NT2/D1 (cell line): ENCODE measurements at regions not wholly inside any gene's neighbourhood (a gene's known extent, or its start where the extent isn't known, plus 50 kb on each side); places are given as distances from the start of the nearest gene placed in this dataset.

Experiments used
- DNase-seq: peaks from one replicate; pipeline ENCODE4 v3.0.0-alpha.2; 2011; ENCODE audit warnings: low read depth, low spot score
- H3K27me3 ChIP-seq: 2 replicates; pipeline ENCODE4 v1.6.0; 2011; ENCODE audit warnings: mild to moderate bottlenecking; ENCODE audit not compliant: insufficient read length, insufficient read depth
- H3K36me3 ChIP-seq: 2 replicates; pipeline ENCODE4 v1.6.1; 2011; ENCODE audit warnings: mild to moderate bottlenecking, low read length, mixed read lengths; ENCODE audit not compliant: insufficient read depth, insufficient read length
- H3K4me1 ChIP-seq: 2 replicates; pipeline ENCODE4 v1.5.1; 2011; ENCODE audit not compliant: insufficient read depth, insufficient read length
- H3K4me3 ChIP-seq: 2 replicates; pipeline ENCODE4 v1.5.1; 2011; ENCODE audit warnings: low read depth; ENCODE audit not compliant: insufficient read length
- H3K9ac ChIP-seq: 2 replicates; pipeline ENCODE4 v1.6.0; 2011; ENCODE audit warnings: low read depth; ENCODE audit not compliant: insufficient read length
- H3K9me3 ChIP-seq: 2 replicates; pipeline ENCODE4 v1.5.1; 2011; ENCODE audit warnings: mild to moderate bottlenecking, low read length; ENCODE audit not compliant: insufficient read depth
- SUZ12 ChIP-seq: IDR thresholded peaks from 2 replicates; pipeline ENCODE4 v1.6.1; 2011; ENCODE audit not compliant: insufficient read length, insufficient read depth; ENCODE audit errors: extremely low read depth
- YY1 ChIP-seq: IDR thresholded peaks from 2 replicates; pipeline ENCODE4 v1.6.1; 2011; ENCODE audit not compliant: insufficient read length, insufficient read depth
- ZNF274 ChIP-seq: IDR thresholded peaks from 2 replicates; pipeline ENCODE4 v1.6.1; 2011; ENCODE audit warnings: mild to moderate bottlenecking, low read depth, low read length

DNA sequence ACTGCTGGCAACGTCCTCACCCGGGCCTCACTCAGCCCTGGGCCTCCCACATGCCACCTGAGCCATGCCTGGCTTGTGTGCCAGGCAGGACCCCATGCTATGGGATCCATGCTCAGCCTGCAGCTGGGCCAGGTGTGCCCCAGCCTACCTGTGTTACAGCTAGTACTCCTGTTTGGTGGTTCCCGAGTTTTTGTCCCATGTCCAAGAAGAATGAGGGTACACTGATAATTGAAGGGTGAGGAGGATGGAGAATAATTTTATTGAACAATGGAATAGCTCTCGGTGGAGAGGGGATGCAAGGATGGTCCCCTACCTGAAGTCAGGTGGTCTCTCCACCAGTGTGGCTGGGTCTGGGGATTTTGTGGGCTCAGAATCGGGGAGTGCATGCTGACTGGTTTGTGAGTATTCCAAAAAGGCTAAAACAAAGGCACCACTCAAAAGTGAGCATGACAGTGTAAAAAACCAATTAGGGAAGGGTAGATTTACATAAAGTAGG lies 137.9 kb downstream of the TNFSF18 start:
- peaks cover 24% of the 10 kb centered on the region for H3K9me3 ChIP-seq
- H3K4me3 ChIP-seq, result no peak overlapping the region
- DNase-seq, result no peak
- TF ChIP-seq ZNF274, result no peak
- TF ChIP-seq YY1, result no peak
- no peak for TF ChIP-seq SUZ12
- no peaks in the 10 kb centered on the region for H3K36me3 ChIP-seq
- H3K27me3 ChIP-seq, result no peaks in the 10 kb centered on the region
- no peak overlapping the region for H3K9ac ChIP-seq
- no peaks in the 10 kb centered on the region for H3K4me1 ChIP-seq

DNA sequence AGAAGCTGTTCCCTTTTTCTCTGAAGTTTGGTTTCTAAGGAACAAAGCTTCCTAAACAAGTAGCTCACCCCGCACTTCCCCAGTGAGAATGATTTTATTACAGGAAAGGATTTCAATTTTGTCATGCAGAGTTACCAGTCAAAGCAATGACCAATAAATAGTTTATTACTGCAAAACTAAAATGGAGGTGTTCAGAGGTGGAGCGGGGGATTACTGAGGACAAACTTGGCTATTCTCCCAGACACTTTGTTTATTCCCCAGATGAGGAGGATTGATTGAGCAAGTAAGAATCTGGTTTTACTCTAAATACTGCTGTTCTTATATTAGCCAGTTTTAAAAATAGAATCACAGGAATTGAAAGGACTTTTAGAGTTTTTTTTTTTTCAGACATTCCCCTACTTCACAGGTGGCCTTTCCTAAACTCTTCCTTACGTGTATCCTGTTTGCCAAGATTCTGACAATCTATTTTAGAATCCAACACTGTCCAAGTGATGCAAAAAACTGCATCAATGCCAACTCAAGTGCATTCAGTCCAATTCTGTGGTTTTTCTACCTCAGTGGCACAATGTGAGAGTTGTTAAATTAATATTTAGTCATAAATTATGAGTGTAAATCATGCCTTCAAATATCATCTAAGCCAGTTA lies 136.1 kb downstream of the TNFSF18 start:
- TF ChIP-seq SUZ12 (no peak), ZNF274 (no peak), YY1 (no peak)
- Histone ChIP-seq H3K9ac (no peak overlapping the region), H3K9me3 (peaks cover 20% of the 10 kb centered on the region), H3K4me3 (no peak overlapping the region), H3K4me1 (no peaks in the 10 kb centered on the region), H3K36me3 (no peaks in the 10 kb centered on the region), H3K27me3 (no peaks in the 10 kb centered on the region)
- no peak for DNase-seq

DNA sequence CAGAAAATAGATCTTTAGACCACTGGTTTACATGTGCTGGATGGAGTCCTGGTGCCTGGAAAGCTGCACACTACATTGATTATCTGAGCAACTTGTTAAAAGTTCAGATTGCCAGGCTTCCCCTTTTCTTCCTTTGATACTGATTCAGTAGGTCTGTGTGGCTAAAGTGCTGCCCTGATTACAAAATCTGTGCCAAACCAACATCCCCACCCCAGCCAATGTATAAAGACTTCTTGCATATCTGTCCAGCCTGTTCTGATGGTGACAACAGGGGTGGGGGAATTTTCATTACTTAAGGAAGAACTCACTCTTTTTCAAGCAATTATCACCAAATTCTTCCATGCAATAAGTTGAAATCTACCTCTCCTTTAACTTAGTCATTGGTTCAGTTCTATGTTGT lies 135.5 kb downstream of the TNFSF18 start:
- H3K9ac ChIP-seq, result no peak overlapping the region
- TF ChIP-seq SUZ12, result no peak
- TF ChIP-seq ZNF274, result no peak
- H3K27me3 ChIP-seq, result no peaks in the 10 kb centered on the region
- DNase-seq, result no peak
- H3K4me1 ChIP-seq, result no peaks in the 10 kb centered on the region
- no peaks in the 10 kb centered on the region for H3K36me3 ChIP-seq
- peaks cover 20% of the 10 kb centered on the region for H3K9me3 ChIP-seq
- no peak overlapping the region for H3K4me3 ChIP-seq

DNA sequence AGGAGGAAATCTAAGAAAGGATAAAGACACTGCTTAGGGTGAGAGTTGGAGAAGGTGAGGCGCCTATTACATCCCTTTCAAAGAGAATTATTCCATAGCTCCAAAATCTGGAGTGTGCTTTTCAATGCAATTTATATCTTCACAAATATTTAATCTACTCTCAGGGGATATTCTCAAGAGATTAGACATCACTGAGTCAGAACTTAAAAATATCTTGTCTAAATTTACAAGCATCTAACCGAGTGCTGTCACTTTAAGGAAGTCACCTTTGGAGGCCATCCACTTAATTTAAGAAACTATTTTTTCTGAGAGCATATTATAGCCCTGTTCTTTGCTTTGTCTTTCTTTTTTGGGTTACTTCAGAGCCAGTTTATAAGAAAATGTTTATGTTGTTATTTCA lies 134.6 kb downstream of the TNFSF18 start:
- Histone ChIP-seq H3K36me3 (no peaks in the 10 kb centered on the region), H3K4me1 (no peaks in the 10 kb centered on the region), H3K9ac (no peak overlapping the region), H3K9me3 (peaks cover 20% of the 10 kb centered on the region), H3K27me3 (no peaks in the 10 kb centered on the region), H3K4me3 (no peak overlapping the region)
- TF ChIP-seq YY1 (no peak), SUZ12 (no peak), ZNF274 (no peak)
- no peak for DNase-seq

DNA sequence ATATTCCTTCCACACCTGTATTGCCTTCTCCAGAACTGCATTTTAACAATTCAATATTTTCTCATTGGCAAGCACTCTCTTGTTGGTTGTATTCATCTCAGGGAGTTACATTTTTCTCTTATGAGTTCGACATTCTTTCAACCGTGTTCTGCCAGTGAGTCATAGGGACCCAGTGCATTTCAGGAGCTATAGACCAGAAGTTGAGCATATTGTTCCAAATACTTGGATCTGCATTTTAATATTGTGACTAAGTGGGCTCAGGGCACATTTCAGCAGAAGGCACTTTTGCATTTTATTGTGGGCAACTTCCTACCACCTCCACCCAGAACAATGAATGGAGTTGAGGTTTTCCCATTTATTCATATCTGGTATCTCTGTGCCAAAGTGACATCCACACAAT lies 132.8 kb downstream of the TNFSF18 start:
- no peak for DNase-seq

DNA sequence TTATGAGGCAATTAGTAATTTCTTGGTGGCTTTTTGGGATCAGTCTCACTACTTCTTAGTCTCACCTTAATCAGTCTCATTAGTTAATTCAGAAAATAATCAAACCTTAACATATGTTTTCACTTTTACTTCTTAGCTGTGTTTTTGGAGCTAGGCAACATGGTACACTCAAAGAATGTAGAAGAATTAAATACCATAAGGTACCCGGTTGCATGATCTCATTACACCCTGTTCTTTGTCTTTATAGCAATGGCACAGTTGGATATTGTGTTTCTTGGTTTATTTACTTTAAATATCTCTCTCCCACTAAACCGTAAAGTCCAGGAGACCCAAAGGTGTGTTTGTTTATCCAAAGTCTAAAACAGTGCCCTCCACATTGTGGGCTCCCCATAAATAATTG lies 132.3 kb downstream of the TNFSF18 start:
- Histone ChIP-seq H3K9ac (no peak overlapping the region), H3K4me3 (no peak overlapping the region), H3K27me3 (no peaks in the 10 kb centered on the region), H3K9me3 (peaks cover 4% of the 10 kb centered on the region), H3K36me3 (no peaks in the 10 kb centered on the region), H3K4me1 (no peaks in the 10 kb centered on the region)
- TF ChIP-seq YY1, result no peak
- TF ChIP-seq ZNF274, result no peak
- TF ChIP-seq SUZ12, result no peak
- DNase-seq, result no peak

More for the DNA sequence above, 132.8 kb downstream of the TNFSF18 start:
- H3K27me3 ChIP-seq, result no peaks in the 10 kb centered on the region
- H3K4me3 ChIP-seq, result no peak overlapping the region
- TF ChIP-seq ZNF274 (no peak), SUZ12 (no peak), YY1 (no peak)
- H3K9ac ChIP-seq, result no peak overlapping the region
- H3K36me3 ChIP-seq, result no peaks in the 10 kb centered on the region
- peaks cover 9% of the 10 kb centered on the region for H3K9me3 ChIP-seq
- H3K4me1 ChIP-seq, result no peaks in the 10 kb centered on the region

DNA sequence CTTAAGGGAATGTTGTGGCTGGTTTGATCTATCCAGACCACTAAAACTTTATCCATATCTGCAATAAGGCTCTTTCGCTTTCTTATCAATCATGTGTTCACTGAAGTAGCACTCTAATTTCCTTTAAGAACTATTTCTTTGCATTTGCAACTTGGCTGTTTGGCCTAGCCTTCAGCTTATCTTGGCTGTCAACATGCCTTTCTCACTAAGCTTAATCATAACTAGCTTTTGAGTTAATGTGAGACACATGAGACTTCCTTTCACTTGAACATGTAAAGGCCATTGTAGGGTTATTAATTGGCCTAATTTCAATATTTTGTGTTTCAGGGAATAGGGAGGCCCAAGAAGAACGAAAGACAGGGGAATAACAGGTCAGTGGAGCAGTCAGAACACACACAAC lies 124.7 kb downstream of the TNFSF18 start:
- no peaks in the 10 kb centered on the region for H3K9me3 ChIP-seq
- no peaks in the 10 kb centered on the region for H3K4me1 ChIP-seq
- H3K27me3 ChIP-seq, result no peaks in the 10 kb centered on the region
- no peak overlapping the region for H3K4me3 ChIP-seq
- H3K36me3 ChIP-seq, result no peaks in the 10 kb centered on the region
- TF ChIP-seq YY1, result no peak
- TF ChIP-seq SUZ12, result no peak
- DNase-seq, result no peak
- H3K9ac ChIP-seq, result no peak overlapping the region
